ENCODE measurements at regions not wholly inside any gene's neighbourhood (a gene's known extent, or its start where the extent isn't known, plus 50 kb on each side); places are given as distances from the start of the nearest gene placed in this dataset.

DNA sequence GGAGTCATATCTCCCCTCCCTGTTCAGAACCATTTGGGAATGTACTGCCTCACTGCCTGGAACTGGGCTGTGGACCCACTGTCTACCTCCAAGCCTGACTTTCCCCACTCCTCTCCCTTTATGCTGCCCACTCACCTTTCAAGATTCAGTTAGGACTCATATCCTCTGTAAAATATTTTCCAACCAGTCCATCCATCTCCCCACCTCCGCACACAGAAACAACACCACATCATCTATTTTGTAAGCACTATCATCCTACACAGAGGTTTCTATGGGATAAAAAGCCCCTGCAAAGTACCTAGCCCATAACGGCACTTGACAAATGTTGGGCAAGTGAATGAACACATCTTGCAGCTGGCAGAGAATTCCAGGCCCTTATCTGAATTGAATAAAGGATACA, 250.8 kb downstream of the ANAPC1 start:
- H3K9ac ChIP-seq (ENCODE audit: low read depth, low read length, poor library complexity, severe bottlenecking), result peak overlapping the region; percentile 16

DNA sequence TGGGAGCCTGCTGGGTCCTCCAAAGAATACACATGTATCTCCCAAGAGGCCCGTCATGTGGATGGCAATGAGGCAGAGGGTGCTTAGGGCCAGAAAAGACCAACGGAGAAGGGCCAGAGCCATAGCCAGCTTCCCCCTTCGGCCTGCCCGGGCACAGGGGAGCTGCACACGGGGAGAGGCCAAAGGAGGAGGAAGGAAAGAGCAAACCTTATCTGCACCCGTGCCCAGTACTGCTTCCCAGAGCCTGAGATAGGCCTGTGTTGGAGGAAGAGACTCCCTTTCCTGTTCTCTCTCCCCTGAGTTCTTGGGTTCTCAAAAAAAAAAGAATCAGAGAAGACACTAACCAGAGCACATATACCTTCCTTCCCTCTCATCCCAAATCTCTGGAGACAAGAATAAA, 250.3 kb downstream of the ANAPC1 start:
- Histone ChIP-seq H3K4me1 (ENCODE audit: insufficient read depth, low read length, poor library complexity, severe bottlenecking) (peaks cover 22% of the 10 kb centered on the region), H3K79me2 (ENCODE audit: insufficient read depth, low read length) (no peaks in the 10 kb centered on the region), H3K9me3 (ENCODE audit: insufficient read depth, low read depth, low read length) (peaks cover 5% of the 10 kb centered on the region; the same call in 1 of the 2 replicates), H3K27me3 (ENCODE audit: insufficient read depth, low read length, poor library complexity, severe bottlenecking) (no peaks in the 10 kb centered on the region), H3K4me2 (ENCODE audit: low read depth, low read length, poor library complexity, severe bottlenecking) (no peak overlapping the region), H2AFZ (ENCODE audit: low read length) (peak overlapping the region; percentile 44), H3K36me3 (ENCODE audit: insufficient read depth, low read length) (no peaks in the 10 kb centered on the region), H3K9ac (ENCODE audit: low read depth, low read length, poor library complexity, severe bottlenecking) (peak overlapping the region; percentile 16), H3K4me3 (ENCODE audit: low read length, poor library complexity, severe bottlenecking) (no peak overlapping the region), H3K9me2 (replicated peaks; ENCODE audit: low read depth, low read length) (no peaks in the 10 kb centered on the region), H4K20me1 (ENCODE audit: insufficient read depth, low read length, poor library complexity, severe bottlenecking) (no peaks in the 10 kb centered on the region), H3F3A (ENCODE audit: low read depth) (no peaks in the 10 kb centered on the region)
- no peak for TF ChIP-seq EZH2phosphoT487 (IDR thresholded peaks at IDR 0.05; ENCODE audit: borderline replicate concordance)
- TF ChIP-seq, protein P1, sequence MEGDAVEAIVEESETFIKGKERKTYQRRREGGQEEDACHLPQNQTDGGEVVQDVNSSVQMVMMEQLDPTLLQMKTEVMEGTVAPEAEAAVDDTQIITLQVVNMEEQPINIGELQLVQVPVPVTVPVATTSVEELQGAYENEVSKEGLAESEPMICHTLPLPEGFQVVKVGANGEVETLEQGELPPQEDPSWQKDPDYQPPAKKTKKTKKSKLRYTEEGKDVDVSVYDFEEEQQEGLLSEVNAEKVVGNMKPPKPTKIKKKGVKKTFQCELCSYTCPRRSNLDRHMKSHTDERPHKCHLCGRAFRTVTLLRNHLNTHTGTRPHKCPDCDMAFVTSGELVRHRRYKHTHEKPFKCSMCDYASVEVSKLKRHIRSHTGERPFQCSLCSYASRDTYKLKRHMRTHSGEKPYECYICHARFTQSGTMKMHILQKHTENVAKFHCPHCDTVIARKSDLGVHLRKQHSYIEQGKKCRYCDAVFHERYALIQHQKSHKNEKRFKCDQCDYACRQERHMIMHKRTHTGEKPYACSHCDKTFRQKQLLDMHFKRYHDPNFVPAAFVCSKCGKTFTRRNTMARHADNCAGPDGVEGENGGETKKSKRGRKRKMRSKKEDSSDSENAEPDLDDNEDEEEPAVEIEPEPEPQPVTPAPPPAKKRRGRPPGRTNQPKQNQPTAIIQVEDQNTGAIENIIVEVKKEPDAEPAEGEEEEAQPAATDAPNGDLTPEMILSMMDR (conservative IDR thresholded peaks at IDR 0.05; ENCODE audit: low read length), result no peak

More for the DNA sequence above, 250.8 kb downstream of the ANAPC1 start:
- peak overlapping the region; percentile 56 for H3K4me2 ChIP-seq (ENCODE audit: low read depth, low read length, poor library complexity, severe bottlenecking)
- H3K79me2 ChIP-seq (ENCODE audit: insufficient read depth, low read length), result no peaks in the 10 kb centered on the region
- H3K36me3 ChIP-seq (ENCODE audit: insufficient read depth, low read length), result no peaks in the 10 kb centered on the region
- TF ChIP-seq, protein P1 (conservative IDR thresholded peaks at IDR 0.05; ENCODE audit: low read length), result no peak
- no peak for TF ChIP-seq EZH2phosphoT487 (IDR thresholded peaks at IDR 0.05; ENCODE audit: borderline replicate concordance)
- peaks cover 5% of the 10 kb centered on the region; the same call in 1 of the 2 replicates for H3K9me3 ChIP-seq (ENCODE audit: insufficient read depth, low read depth, low read length)
- H3K4me1 ChIP-seq (ENCODE audit: insufficient read depth, low read length, poor library complexity, severe bottlenecking), result peaks cover 22% of the 10 kb centered on the region
- no peaks in the 10 kb centered on the region for H3K9me2 ChIP-seq (replicated peaks; ENCODE audit: low read depth, low read length)
- H2AFZ ChIP-seq (ENCODE audit: low read length), result peak overlapping the region; percentile 61
- no peaks in the 10 kb centered on the region for H3K27me3 ChIP-seq (ENCODE audit: insufficient read depth, low read length, poor library complexity, severe bottlenecking)
- no peaks in the 10 kb centered on the region for H4K20me1 ChIP-seq (ENCODE audit: insufficient read depth, low read length, poor library complexity, severe bottlenecking)
- no peak overlapping the region for H3K4me3 ChIP-seq (ENCODE audit: low read length, poor library complexity, severe bottlenecking)
- no peaks in the 10 kb centered on the region for H3F3A ChIP-seq (ENCODE audit: low read depth)

DNA sequence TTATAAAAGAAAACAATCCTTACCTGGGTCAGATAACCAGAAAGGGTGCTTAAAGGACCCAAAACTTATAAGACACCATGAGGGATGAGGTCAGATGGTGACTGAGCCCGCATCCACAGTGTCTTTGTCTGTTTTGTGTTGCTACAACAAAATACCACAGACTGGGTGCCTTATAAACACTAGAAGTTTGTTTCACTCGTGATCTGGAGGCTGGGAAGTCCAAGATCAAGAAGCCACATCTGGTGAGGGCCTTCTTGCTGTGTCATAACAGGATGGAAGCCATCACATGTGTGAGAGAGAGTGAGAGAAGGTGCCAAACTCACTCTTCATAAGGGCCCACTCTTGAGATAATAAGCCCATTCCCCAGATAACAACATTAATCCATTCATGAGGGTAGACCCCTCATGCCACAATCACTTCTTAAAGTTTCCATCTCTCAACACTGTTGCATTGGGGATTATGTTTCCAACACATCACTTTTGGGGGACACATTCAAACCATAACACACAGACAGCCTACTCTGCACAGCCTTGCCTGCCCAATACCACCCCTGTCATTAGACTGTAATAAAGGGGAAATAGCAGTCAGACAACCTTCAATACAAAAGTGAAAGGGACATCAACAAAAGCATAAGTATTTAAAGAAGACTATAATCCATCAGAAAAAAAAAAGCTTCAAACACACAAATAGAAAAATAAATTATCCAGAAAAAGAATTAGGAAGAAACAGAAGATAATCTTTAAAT, 249.8 kb downstream of the ANAPC1 start:
- Histone ChIP-seq H3K9me3 (ENCODE audit: insufficient read depth, low read depth, low read length) (no peaks in the 10 kb centered on the region), H3F3A (ENCODE audit: low read depth) (no peaks in the 10 kb centered on the region), H3K9ac (ENCODE audit: low read depth, low read length, poor library complexity, severe bottlenecking) (no peak overlapping the region), H3K4me3 (ENCODE audit: low read length, poor library complexity, severe bottlenecking) (no peak overlapping the region), H3K27me3 (ENCODE audit: insufficient read depth, low read length, poor library complexity, severe bottlenecking) (no peaks in the 10 kb centered on the region), H3K4me2 (ENCODE audit: low read depth, low read length, poor library complexity, severe bottlenecking) (no peak overlapping the region), H3K9me2 (replicated peaks; ENCODE audit: low read depth, low read length) (no peaks in the 10 kb centered on the region), H4K20me1 (ENCODE audit: insufficient read depth, low read length, poor library complexity, severe bottlenecking) (no peaks in the 10 kb centered on the region), H3K79me2 (ENCODE audit: insufficient read depth, low read length) (no peaks in the 10 kb centered on the region), H2AFZ (ENCODE audit: low read length) (peak overlapping the region; percentile 44), H3K4me1 (ENCODE audit: insufficient read depth, low read length, poor library complexity, severe bottlenecking) (peaks cover 22% of the 10 kb centered on the region), H3K36me3 (ENCODE audit: insufficient read depth, low read length) (no peaks in the 10 kb centered on the region)
- TF ChIP-seq EZH2phosphoT487 (IDR thresholded peaks at IDR 0.05; ENCODE audit: borderline replicate concordance), result no peak
- TF ChIP-seq, protein P1 (conservative IDR thresholded peaks at IDR 0.05; ENCODE audit: low read length), result no peak
